AG09319 (cell line): ENCODE measurements at regions not wholly inside any gene's neighbourhood (a gene's known extent, or its start where the extent isn't known, plus 50 kb on each side); places are given as distances from the start of the nearest gene placed in this dataset.

Experiments
- DNase-seq: peaks from one replicate; pipeline ENCODE4 v3.0.0-alpha.2; 2010; ENCODE audit warnings: low read depth; ENCODE audit errors: extremely low read depth
- CTCF ChIP-seq: IDR thresholded peaks from 2 replicates; pipeline ENCODE4 v1.5.1; 2011; ENCODE audit warnings: low read depth, mild to moderate bottlenecking, inconsistent platforms, low read length, moderate library complexity

- no peak for DNase-seq
- no peak for TF ChIP-seq CTCF
These were observed 523.1 kb downstream of the XIRP2 start for GRCh38 chr2:167411367-167411766.

- DNase-seq = no peak
- TF ChIP-seq CTCF = no peak
These were observed 518.3 kb downstream of the XIRP2 start for GRCh38 chr2:167406558-167406957.

GRCh38 chr2:167404627-167405284 is 516.5 kb downstream of the XIRP2 start:
- no peak for DNase-seq
- no peak for TF ChIP-seq CTCF

- TF ChIP-seq CTCF = no peak
- DNase-seq = no peak
These were observed 513.0 kb downstream of the XIRP2 start for GRCh38 chr2:167401309-167401708.

GRCh38 chr2:167400546-167400945 is 512.3 kb downstream of the XIRP2 start:
- no peak for DNase-seq
- no peak for TF ChIP-seq CTCF

- no peak for TF ChIP-seq CTCF
- DNase-seq = no peak
These were observed 510.6 kb downstream of the XIRP2 start for GRCh38 chr2:167398873-167399272.

- no peak for DNase-seq
- TF ChIP-seq CTCF = no peak
These were observed 500.6 kb downstream of the XIRP2 start for GRCh38 chr2:167388901-167389300.
